NCI-H2171 (cell line): ENCODE measurements at regions not wholly inside any gene's neighbourhood (a gene's known extent, or its start where the extent isn't known, plus 50 kb on each side); places are given as distances from the start of the nearest gene placed in this dataset.
A peak's percentile ranks its signal among the peaks of the same experiment; 100 is the strongest.

ENCODE experiments used
- DNase-seq: peaks from one replicate; lab custom pipeline; 2025; lab: John Stamatoyannopoulos, UW

DNA sequence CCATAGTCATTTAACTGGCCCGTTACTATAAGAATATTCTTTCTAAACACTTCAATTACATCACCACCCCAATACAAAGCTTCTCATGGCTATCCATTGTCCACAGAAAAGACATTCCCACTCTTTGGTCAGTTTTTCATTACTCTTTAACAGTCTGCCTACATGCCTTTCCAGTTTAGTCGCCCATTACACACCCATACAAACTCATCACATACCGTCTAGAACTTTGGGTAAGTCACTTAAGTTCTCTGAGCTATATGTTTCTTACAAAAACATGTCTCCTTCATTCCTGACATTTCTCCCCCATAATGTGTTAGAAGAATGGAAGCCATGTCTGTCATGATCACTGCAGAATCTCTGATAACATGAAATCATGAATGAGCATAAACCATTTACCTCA is 108.2 kb upstream of the STK17B start:
- DNase-seq = no peak

DNA sequence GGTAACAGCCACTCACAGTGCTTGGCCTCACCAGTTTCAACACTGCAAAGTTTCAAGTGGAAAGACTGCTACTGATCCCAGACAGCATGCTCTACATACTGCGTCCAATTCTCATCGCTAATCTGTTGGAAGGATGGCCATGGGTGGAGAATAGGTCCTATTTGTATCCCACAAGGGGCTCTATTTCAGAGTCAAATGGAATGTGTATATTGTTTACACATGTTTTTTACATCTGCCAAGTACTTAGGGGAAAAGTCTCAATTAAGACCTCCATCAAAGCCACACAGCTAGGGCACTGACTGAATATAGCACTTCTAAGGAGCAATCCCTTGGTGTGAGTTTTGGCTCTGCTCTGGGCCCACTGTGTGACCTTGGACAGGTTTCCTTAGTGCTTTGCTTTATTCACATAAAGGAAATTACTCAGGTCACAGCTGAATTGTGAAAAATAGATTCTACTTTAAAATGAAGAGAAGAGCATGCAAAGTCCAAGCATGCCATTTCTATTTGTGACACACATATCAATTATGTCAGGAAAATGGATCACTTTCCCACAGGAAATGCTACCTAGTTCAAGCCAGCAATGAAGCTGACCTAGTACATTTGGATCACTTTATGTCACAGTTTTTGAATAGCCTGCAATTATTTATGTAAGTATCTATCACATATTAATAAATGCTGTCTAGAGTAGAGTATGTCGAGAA is 112.9 kb upstream of the STK17B start:
- DNase-seq = no peak

DNA sequence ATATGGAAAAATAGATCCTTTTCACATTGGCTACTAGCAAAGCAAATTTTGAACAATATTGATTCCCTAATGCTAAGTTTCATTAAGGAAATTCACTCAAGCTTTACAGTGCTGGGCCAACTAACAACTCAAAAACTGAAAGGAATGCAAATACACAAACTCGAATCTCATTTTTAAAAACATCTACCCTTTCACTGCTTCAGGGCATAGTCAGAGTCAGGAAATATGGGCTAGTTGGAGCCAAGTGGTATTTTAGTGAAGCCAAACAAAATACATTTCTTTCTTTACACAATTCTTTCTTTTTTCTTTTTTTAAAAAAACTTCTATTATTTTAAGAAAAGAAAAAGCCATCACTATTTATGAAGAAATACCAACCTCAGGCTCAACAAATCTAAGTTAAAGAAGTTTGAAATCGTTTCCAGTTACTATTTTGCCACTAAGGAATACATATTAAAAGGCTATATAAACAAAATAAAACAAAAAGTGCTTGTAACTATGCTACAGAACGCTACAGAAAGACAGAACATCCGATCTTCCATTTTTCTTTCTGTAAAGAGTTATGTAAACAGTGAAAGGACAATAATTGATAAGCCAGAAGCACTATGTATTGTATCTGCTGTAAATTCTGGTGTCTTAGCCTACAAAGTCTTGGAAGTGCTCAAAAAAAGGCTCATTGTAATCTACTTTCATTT is 113.6 kb upstream of the STK17B start:
- DNase-seq = no peak

DNA sequence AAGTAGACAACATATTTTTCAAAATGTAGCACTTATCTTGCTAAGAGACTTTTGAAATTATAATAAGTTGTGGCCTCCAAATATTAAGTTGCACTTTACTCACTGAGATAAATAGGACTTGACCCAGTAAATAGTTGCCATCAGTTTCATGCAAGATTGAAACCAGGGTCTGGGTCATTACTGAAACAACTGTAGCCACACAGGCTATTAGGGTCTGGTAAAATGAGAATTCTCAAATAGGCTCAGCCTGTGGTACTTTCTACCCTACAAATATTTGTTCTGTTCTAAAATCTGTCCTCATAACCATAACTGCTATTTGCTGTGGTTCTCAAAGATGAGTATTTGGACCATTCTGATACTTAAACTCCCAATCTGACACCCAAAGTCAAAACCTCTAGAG is 115.4 kb upstream of the STK17B start:
- DNase-seq = no peak

GRCh38 chr2:196287523-196287922 is 116.1 kb upstream of the STK17B start:
- no peak for DNase-seq

GRCh38 chr2:196288006-196288538 is 116.7 kb upstream of the STK17B start:
- no peak for DNase-seq

- no peak for DNase-seq
Measured at GRCh38 chr2:196289000-196289399, 117.6 kb upstream of the STK17B start.

- DNase-seq = no peak
Measured at GRCh38 chr2:196290136-196290535, 118.8 kb upstream of the STK17B start.

GRCh38 chr2:196290569-196290968 is 119.2 kb upstream of the STK17B start:
- DNase-seq = no peak

GRCh38 chr2:196291426-196291825 is 120.0 kb upstream of the STK17B start:
- no peak for DNase-seq

- no peak for DNase-seq
Measured at GRCh38 chr2:196291873-196292800, 120.8 kb upstream of the STK17B start.

DNA sequence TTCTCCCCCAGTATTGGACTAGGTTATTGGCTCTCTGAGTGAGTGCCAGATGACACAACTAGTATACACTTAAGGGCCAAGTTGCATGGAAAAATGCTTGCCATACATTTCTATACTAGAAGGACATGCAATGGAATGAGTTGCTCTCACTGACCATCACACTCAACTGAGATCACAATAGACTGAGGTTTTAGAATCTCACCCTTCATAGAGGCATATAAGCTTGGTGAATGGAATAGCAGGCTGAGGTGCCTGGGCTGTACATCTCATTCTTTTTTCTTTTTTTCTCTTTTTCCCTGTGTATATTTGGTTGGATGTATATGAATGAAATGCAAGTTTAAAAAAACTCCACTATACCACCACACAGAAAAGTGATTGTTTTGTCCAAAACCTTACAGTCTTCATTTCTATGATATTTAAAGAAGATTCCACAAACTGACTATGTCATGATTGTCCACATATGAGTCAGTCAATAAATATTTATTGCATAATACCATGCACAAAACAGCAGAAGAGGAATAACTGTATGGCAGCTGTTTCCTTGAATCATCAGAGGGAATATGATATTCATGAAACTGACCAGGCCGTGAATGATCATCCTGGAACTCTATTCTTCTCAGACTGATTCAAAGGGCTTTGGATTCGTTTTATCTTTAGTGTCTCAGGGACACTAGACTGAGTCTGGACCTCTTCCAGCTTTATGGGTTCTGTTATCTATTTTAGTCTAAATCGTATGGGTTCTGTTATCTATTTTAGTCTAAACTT is 122.6 kb upstream of the STK17B start:
- DNase-seq = no peak

DNA sequence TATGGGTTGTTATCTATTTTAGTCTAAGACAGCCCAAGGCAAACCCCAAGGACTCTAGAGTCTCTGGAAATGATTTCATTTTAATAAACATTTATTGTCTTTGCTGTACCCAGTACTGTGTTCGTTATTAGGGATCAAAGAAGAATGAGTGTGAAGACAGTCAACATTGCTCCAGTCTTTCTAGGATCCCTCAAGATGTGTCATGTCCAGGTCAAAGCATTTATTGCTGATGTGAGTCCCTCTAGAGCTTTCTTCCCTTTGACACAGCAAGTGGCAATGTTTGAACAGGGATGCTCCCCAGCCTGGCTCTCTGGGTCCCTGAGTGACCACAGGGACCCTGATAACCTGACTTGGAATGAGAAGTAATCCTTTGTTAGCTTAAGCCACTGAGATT is 123.1 kb upstream of the STK17B start:
- DNase-seq = no peak

DNA sequence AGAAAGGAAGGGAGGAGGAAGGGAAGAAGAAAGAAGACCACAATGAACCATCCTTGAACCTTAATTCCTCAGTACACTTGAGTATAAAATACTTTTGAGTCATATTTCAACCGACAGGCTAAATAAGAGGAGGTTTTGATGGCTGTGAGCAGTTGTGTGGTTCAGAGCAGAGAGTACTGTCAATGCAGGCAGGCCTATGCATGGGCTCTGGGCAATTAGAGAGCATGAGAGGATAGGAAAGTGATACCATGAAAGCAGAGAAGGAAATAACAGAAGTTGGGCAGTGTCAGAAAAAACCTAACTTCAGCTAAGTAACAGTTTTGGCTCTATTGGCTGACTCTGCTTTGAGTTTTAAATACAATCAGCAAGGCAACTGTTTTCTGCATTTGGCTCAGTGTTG is 123.6 kb upstream of the STK17B start:
- DNase-seq = no peak

DNA sequence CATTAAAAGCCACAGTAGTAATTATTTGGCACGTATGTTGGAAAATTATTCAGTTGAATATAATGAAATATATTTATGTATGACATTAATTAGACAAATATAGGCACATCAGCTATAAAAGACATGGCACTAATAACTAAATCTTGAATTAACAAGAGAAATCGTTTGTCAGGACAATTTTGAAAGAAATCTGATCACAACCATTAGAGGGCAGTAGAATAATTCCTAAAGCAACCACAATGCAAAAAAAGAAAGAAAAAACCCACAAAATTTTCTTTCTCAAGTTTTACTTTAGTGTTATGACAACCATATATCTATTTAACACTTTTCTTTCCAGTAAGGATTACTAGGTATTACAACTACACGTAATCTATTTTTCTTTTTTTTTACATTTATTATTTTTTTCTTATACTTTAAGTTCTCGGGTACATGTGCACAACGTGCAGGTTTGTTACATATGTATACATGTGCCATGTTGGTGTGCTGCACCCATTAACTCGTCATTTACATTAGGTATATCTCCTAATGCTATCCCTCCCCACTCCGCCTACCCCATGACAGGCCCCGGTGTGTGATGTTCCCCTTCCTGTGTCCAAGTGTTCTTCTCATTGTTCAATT is 126.8 kb upstream of the STK17B start:
- peak; percentile 12 for DNase-seq

DNA sequence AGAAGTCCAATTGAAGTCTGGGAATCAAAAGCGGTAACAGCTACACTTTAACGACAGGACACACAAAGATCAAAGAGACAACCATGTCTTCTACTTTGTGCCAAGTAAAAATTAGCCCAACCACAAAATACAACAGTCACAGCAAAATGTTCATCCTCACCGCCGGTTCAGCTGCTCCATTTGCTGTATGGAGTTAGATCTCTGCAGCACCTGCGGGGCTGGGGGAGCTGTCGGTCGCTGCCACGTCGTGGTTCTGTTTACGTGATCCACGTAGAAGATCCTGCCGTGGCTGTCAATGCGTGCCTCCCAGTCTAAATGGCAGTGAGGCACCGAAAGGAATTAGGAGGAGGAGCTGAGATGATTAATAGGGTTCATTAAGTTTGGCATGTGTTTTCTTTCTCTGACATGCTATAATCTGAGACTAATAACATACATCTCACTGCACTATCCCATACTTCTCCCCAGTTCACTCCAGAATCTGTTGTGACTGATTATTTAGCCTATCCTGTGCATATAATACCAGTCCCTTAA is 136.5 kb upstream of the STK17B start:
- DNase-seq = no peak

DNA sequence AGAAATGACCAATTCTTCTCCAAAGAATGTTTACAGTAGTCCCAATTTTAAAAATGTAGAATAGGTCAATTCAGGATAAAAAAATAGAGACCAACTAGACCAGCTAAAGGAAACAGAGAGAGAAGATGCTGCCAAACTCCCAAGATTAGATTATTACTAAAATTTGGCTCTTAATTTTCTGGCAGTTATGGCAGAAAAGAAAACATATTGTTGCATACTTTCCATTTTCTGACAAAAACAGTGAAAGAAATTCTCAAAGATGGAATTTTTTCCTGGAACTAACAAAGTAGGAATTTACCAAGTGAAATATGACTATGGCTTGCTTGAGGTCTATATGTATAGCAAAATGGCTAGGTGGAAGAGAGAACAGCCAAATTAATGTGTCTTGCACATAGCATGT is 138.3 kb upstream of the STK17B start:
- no peak for DNase-seq

DNA sequence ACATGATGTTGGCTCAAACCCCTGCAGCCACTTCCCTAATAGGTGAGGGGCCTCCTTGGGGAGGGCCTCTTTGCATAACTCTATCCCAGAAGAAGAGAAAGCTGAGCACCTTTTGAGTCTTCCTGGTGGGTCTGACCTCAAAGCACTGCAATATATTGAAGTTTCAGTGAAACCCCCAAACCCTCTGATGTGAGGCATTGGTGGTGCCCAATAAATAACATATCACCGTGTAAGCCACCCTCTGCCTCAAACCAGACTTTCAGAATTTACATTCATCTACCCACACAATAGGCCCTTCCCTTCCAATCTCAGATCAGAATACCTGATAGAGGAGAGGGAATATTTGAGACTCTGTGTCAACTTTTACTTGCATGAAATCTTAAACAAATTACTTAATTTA is 142.8 kb upstream of the STK17B start:
- DNase-seq = no peak

GRCh38 chr2:196314780-196315179 is 143.4 kb upstream of the STK17B start:
- DNase-seq = no peak

DNA sequence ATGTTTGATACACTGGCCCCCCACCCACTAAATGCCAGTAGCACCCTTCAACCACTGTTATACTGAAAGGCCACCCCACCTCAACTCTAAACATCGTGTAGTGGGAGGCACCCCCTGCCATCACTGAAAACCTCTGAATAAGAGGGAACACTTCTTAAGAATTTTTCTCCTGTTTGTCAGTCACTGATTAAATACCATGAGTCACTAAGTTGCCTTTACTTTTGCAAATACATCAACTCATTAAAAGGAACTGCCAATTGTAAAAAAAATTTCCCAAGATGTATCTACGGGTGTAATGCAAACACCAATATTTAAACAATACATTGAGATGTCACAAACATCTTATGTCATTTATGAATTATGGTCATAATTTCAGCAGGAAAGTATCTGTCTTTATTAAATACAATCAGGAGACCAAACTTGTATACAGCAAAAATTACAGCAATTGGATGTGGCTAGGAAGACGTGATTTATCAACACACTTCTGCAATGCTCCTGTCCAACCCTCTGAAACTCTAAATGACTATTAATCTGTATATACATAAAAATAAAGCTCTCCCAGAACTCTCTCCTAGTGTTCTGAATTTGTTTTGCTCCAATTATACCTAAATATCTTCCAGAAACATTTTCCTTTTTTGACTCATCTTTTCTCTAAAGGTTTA is 144.1 kb upstream of the STK17B start:
- no peak for DNase-seq

DNA sequence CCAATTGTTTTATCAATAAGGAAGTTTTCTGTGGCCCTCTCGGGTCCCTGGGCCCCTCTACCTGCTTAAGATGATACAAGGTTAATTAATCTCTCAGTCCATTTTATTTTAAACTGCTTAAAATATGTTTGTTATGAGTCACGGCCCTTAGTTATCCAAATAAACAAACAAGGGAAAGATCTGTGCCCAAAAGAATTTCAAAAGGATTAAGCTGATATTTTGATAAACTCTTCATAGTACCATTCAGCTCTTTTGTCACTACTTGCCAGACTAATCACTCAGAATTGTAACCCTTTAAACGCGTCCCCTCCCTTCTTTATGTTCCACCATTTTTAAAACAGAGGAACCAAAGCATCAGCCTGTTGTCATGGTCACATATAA is 144.7 kb upstream of the STK17B start:
- DNase-seq = no peak
